IMR-90 (cell line): ENCODE measurements at regions not wholly inside any gene's neighbourhood (a gene's known extent, or its start where the extent isn't known, plus 50 kb on each side); places are given as distances from the start of the nearest gene placed in this dataset.

Experiments
- ATAC-seq: fragments of 200-7000 bp; cut with Tn5 transposase; 2 replicates; pipeline ENCODE4 v1.9.1; 2020; ENCODE audit warnings: low read depth, mild to moderate bottlenecking, moderate library complexity
- BruUV-seq: library from RNA; stranded (reverse); fragments of 400-500 nt; replicated peaks from 2 replicates; lab custom pipeline; 2021; lab: Mats Ljungman, UMichigan
- CTCF ChIA-PET: fragments of 300-600 bp; formaldehyde crosslinking; extraction: SDS; loops from one replicate; lab custom pipeline; 2021; ENCODE audit warnings: antibody characterized with exemption; lab: Yijun Ruan, JAX
- POLR2A ChIA-PET: fragments of 300-600 bp; sonication (Branson Sonifier 250); formaldehyde crosslinking; loops from one replicate; lab custom pipeline; 2022; ENCODE audit warnings: antibody characterized with exemption; ENCODE audit not compliant: unreplicated experiment; lab: Charles Lee
- DNase-seq: peaks from one replicate; pipeline ENCODE4 v3.0.0; 2013
- H2AFZ ChIP-seq: replicated peaks from 2 replicates; pipeline ENCODE3; 2013; ENCODE audit warnings: low read length, mild to moderate bottlenecking; ENCODE audit not compliant: poor library complexity
- H2AK5ac ChIP-seq: 2 replicates; pipeline ENCODE4 v1.6.1; 2013; ENCODE audit warnings: low read depth, low read length, inconsistent platforms
- H2AK9ac ChIP-seq: replicated peaks from 2 replicates; pipeline ENCODE3; 2013; ENCODE audit warnings: mild to moderate bottlenecking, low read depth, low read length, moderate library complexity; ENCODE audit not compliant: poor library complexity
- H2BK120ac ChIP-seq: 2 replicates; pipeline ENCODE4 v1.6.1; 2013; ENCODE audit warnings: low read depth, low read length, inconsistent platforms
- H2BK15ac ChIP-seq: 3 replicates; pipeline ENCODE4 v1.6.1; 2013; ENCODE audit warnings: low read depth, low read length, inconsistent platforms
- H2BK20ac ChIP-seq: 2 replicates; pipeline ENCODE4 v1.6.1; 2013; ENCODE audit warnings: low read depth, mild to moderate bottlenecking, inconsistent platforms, low read length, moderate library complexity
- H2BK5ac ChIP-seq: 2 replicates; pipeline ENCODE4 v1.6.1; 2013; ENCODE audit warnings: mild to moderate bottlenecking, low read depth, low read length, inconsistent platforms; ENCODE audit not compliant: poor library complexity, severe bottlenecking
- H3K14ac ChIP-seq: replicated peaks from 2 replicates; pipeline ENCODE4 v1.6.1; 2013; ENCODE audit warnings: low read depth, low read length, inconsistent platforms
- H3K18ac ChIP-seq: 2 replicates; pipeline ENCODE4 v1.6.1; 2013; ENCODE audit warnings: low read depth, low read length, control low read depth
- H3K23ac ChIP-seq: 2 replicates; pipeline ENCODE4 v1.6.1; 2013; ENCODE audit warnings: low read depth, low read length, inconsistent platforms
- H3K27ac ChIP-seq: 2 replicates; pipeline ENCODE4 v1.5.1; 2013; ENCODE audit warnings: mild to moderate bottlenecking, control low read depth, low read length; ENCODE audit not compliant: insufficient read depth
- H3K27me3 ChIP-seq: 2 replicates; pipeline ENCODE4 v1.6.1; 2013; ENCODE audit warnings: low read length; ENCODE audit not compliant: control insufficient read depth, insufficient read depth
- H3K36me3 ChIP-seq: 2 replicates; pipeline ENCODE4 v1.6.1; 2013; ENCODE audit warnings: low read length, mixed read lengths; ENCODE audit not compliant: control insufficient read depth, insufficient read depth
- H3K4ac ChIP-seq: 2 replicates; pipeline ENCODE4 v1.6.1; 2013; ENCODE audit warnings: low read depth, low read length, inconsistent platforms
- H3K4me1 ChIP-seq: 2 replicates; pipeline ENCODE4 v1.6.1; 2013; ENCODE audit warnings: low read length, mixed read lengths; ENCODE audit not compliant: control insufficient read depth, insufficient read depth
- H3K4me2 ChIP-seq: 2 replicates; pipeline ENCODE4 v1.6.1; 2013; ENCODE audit warnings: low read depth, mild to moderate bottlenecking, control low read depth, low read length, moderate library complexity
- H3K4me3 ChIP-seq: 2 replicates; pipeline ENCODE4 v1.5.1; 2013; ENCODE audit warnings: low read depth, mild to moderate bottlenecking, control low read depth, low read length, moderate library complexity; ENCODE audit not compliant: insufficient read depth
- H3K56ac ChIP-seq: 2 replicates; pipeline ENCODE4 v1.6.1; 2013; ENCODE audit warnings: low read length, inconsistent platforms; ENCODE audit not compliant: insufficient read depth; ENCODE audit errors: extremely low read depth
- H3K79me1 ChIP-seq, 2 experiments: 2 replicates each; pipeline ENCODE4 v1.6.1; 2013; ENCODE audit warnings: low read length in 2 of 2, inconsistent platforms in 1 of 2, low read depth in 1 of 2
- H3K9ac ChIP-seq: 2 replicates; pipeline ENCODE4 v1.6.1; 2013; ENCODE audit warnings: low read depth, low read length, control low read depth
- H3K9me1 ChIP-seq: 2 replicates; pipeline ENCODE4 v1.6.1; 2013; ENCODE audit warnings: low read length, inconsistent platforms; ENCODE audit not compliant: insufficient read depth
- H3K9me3 ChIP-seq: 2 replicates; pipeline ENCODE4 v1.6.1; 2013; ENCODE audit warnings: low read length; ENCODE audit not compliant: control insufficient read depth, insufficient read depth
- H4K20me1 ChIP-seq: 2 replicates; pipeline ENCODE4 v1.6.1; 2013; ENCODE audit warnings: low read length, inconsistent platforms; ENCODE audit not compliant: insufficient read depth
- H4K5ac ChIP-seq: 2 replicates; pipeline ENCODE4 v1.6.1; 2013; ENCODE audit warnings: mild to moderate bottlenecking, low read depth, low read length, control low read depth
- H4K8ac ChIP-seq, 2 experiments: 2 replicates each; pipeline ENCODE4 v1.6.1; 2013; ENCODE audit warnings: low read depth in 2 of 2, low read length in 2 of 2, control low read depth in 1 of 2, inconsistent platforms in 1 of 2
- H4K91ac ChIP-seq: 2 replicates; pipeline ENCODE4 v1.6.1; 2013; ENCODE audit warnings: low read depth, low read length, inconsistent platforms; ENCODE audit not compliant: insufficient read depth
- BHLHE40 ChIP-seq: fragments of 150-350 bp; IDR thresholded peaks from 2 replicates; pipeline ENCODE4 v1.6.1; 2016; ENCODE audit warnings: mild to moderate bottlenecking, low read depth, low read length
- CEBPB ChIP-seq: IDR thresholded peaks from 2 replicates; pipeline ENCODE4 v1.6.1; 2012; ENCODE audit warnings: low read depth, low read length, improper control_type of control experiment
- CHD1 ChIP-seq: IDR thresholded peaks from 2 replicates; pipeline ENCODE4 v1.6.1; 2012; ENCODE audit warnings: low read depth, low read length, improper control_type of control experiment
- CTCF ChIP-seq: conservative IDR thresholded peaks from 2 replicates; pipeline ENCODE4 v1.5.1; 2012; ENCODE audit warnings: mild to moderate bottlenecking, low read depth, low read length, improper control_type of control experiment
- ELK1 ChIP-seq: fragments of 150-350 bp; IDR thresholded peaks from 2 replicates; pipeline ENCODE4 v1.6.1; 2016; ENCODE audit warnings: low read depth, mild to moderate bottlenecking, low read length, moderate library complexity, borderline replicate concordance
- FOS ChIP-seq: fragments of 150-350 bp; IDR thresholded peaks from 2 replicates; pipeline ENCODE4 v1.6.1; 2016; ENCODE audit warnings: low read depth, low read length
- MAFK ChIP-seq: IDR thresholded peaks from 2 replicates; pipeline ENCODE4 v1.6.1; 2012; ENCODE audit warnings: low read depth, low read length, improper control_type of control experiment
- MAZ ChIP-seq: IDR thresholded peaks from 2 replicates; pipeline ENCODE4 v1.6.1; 2012; ENCODE audit warnings: low read depth, mild to moderate bottlenecking, low read length, improper control_type of control experiment, moderate library complexity, borderline replicate concordance
- MXI1 ChIP-seq: IDR thresholded peaks from 2 replicates; pipeline ENCODE4 v1.6.1; 2012; ENCODE audit warnings: low read depth, mild to moderate bottlenecking, low read length, moderate library complexity, borderline replicate concordance
- NFE2L2 ChIP-seq: fragments of 150-350 bp; IDR thresholded peaks from 2 replicates; pipeline ENCODE4 v1.6.1; 2016; ENCODE audit warnings: low read depth, mild to moderate bottlenecking, low read length
- POLR2A ChIP-seq: IDR thresholded peaks from 2 replicates; pipeline ENCODE4 v1.6.1; 2012; ENCODE audit warnings: mild to moderate bottlenecking, low read depth, low read length
- RAD21 ChIP-seq: IDR thresholded peaks from 2 replicates; pipeline ENCODE4 v1.6.1; 2012; ENCODE audit warnings: low read length, improper control_type of control experiment
- RCOR1 ChIP-seq: IDR thresholded peaks from 2 replicates; pipeline ENCODE4 v1.6.1; 2012; ENCODE audit warnings: mild to moderate bottlenecking, low read length, improper control_type of control experiment; ENCODE audit not compliant: insufficient replicate concordance
- RFX5 ChIP-seq: IDR thresholded peaks from 2 replicates; pipeline ENCODE4 v1.8.0; 2012; ENCODE audit warnings: low read depth, mild to moderate bottlenecking, low read length, moderate library complexity
- SMC3 ChIP-seq: fragments of 150-350 bp; IDR thresholded peaks from 2 replicates; pipeline ENCODE4 v1.6.1; 2016; ENCODE audit warnings: low read depth, mild to moderate bottlenecking, antibody characterized with exemption, low read length, moderate library complexity
- USF2 ChIP-seq: fragments of 150-350 bp; IDR thresholded peaks from 2 replicates; pipeline ENCODE4 v1.6.1; 2017; ENCODE audit warnings: mild to moderate bottlenecking, antibody characterized with exemption, low read length, low read depth
- WGBS, 2 experiments: methylation state at CpG; one replicate each; pipeline versions ENCODE4 v1.1.5 to v1.1.7; 2013; ENCODE audit warnings: missing lambda C conversion rate in 2 of 2; ENCODE audit not compliant: insufficient read length in 1 of 2; ENCODE audit errors: extremely low coverage in 2 of 2; 5-methylcytosine and 5-hydroxymethylcytosine counted together
- dilution Hi-C: fragments of 300-500 bp; cut with HindIII; formaldehyde crosslinking; loops from one replicate; pipeline ENCODE4 v1.14.3; 2018; ENCODE audit warnings: low sequenced_read_pairs; ENCODE audit not compliant: unreplicated experiment
- in situ Hi-C: fragments of 300-500 bp; cut with MboI; formaldehyde crosslinking; loops from 3 replicates; pipeline ENCODE4 v1.14.3; 2019; ENCODE audit warnings: low sequenced_read_pairs, inconsistent platforms, mixed read lengths
- intact Hi-C: fragments of 100-400 bp; cut with micrococcal nuclease; formaldehyde crosslinking; loops from 2 replicates; pipeline ENCODE4 v1.10.0; 2022

GRCh38 chr2:104473546-104473945 lies 380.4 kb upstream of the POU3F3 start:
- no peak for DNase-seq
- Histone ChIP-seq H4K8ac (no peak overlapping the region), H3K4me1 (no peaks in the 10 kb centered on the region), H2AK9ac (no peak overlapping the region), H4K5ac (no peak overlapping the region), H3K9ac (no peak overlapping the region), H2BK5ac (no peak overlapping the region), H2BK120ac (no peak overlapping the region), H3K36me3 (no peaks in the 10 kb centered on the region), H3K18ac (no peak overlapping the region), H3K23ac (no peak overlapping the region), H3K27ac (no peak overlapping the region), H3K79me1 (no peaks in the 10 kb centered on the region), H2AK5ac (no peak overlapping the region), H3K27me3 (no peaks in the 10 kb centered on the region), H3K14ac (no peak overlapping the region), H3K4me3 (no peak overlapping the region), H3K4me2 (no peak overlapping the region), H3K56ac (no peak overlapping the region), H2AFZ (no peak overlapping the region), H4K91ac (no peak overlapping the region), H3K9me1 (no peaks in the 10 kb centered on the region), H2BK20ac (no peak overlapping the region), H3K9me3 (0 out of 2 replicates have a peak, but pooled peaks cover 2% of the 10 kb centered on the region), H2BK15ac (no peak overlapping the region), H4K20me1 (no peaks in the 10 kb centered on the region), H3K4ac (no peak overlapping the region)
- no peak for TF ChIP-seq CHD1
- TF ChIP-seq CTCF = no peak
- TF ChIP-seq ELK1 = no peak
- TF ChIP-seq SMC3 = no peak
- no peak for TF ChIP-seq FOS
- no peak for TF ChIP-seq NFE2L2
- no peak for TF ChIP-seq RFX5
- TF ChIP-seq RCOR1 = no peak
- no peak for TF ChIP-seq BHLHE40
- TF ChIP-seq MXI1 = no peak
- no peak for TF ChIP-seq POLR2A
- TF ChIP-seq MAFK = no peak
- no peak for TF ChIP-seq CEBPB
- TF ChIP-seq RAD21 = no peak
- TF ChIP-seq MAZ = no peak
- TF ChIP-seq USF2 = no peak
- intact Hi-C loops = no loop called here
- dilution Hi-C loops = no loop called here
- no peak for ATAC-seq
- CTCF ChIA-PET = no interaction called here
- whole genome bisulfite sequencing, 2 experiments = no CpG with 5 or more reads among the region's 2 CpGs
- BruUV-seq = no TSS peak
- in situ Hi-C loops = no loop called here
- POLR2A ChIA-PET = no interaction called here
